Mesenchymal stem cell (in vitro differentiated cells and primary cell): ENCODE measurements at regions not wholly inside any gene's neighbourhood (a gene's known extent, or its start where the extent isn't known, plus 50 kb on each side); places are given as distances from the start of the nearest gene placed in this dataset.

Experiments used
- DNase-seq: peaks from one replicate; pipeline ENCODE4 v3.0.0-alpha.2; 2013
- H2AFZ ChIP-seq: one replicate; pipeline ENCODE4 v1.6.1; 2013; ENCODE audit warnings: low read depth, mild to moderate bottlenecking, control low read depth, inconsistent platforms, low read length, moderate library complexity
- H2AK5ac ChIP-seq: 2 replicates; pipeline ENCODE4 v1.6.1; 2013; ENCODE audit warnings: low read length, moderate library complexity, mild to moderate bottlenecking, inconsistent platforms; ENCODE audit not compliant: severe bottlenecking
- H2BK120ac ChIP-seq: one replicate; pipeline ENCODE4 v1.6.1; 2013; ENCODE audit warnings: low read depth, mild to moderate bottlenecking, inconsistent platforms, low read length, moderate library complexity
- H2BK12ac ChIP-seq, 2 experiments: one replicate each; pipeline ENCODE4 v1.6.1; 2013; ENCODE audit warnings: inconsistent platforms in 2 of 2, low read length in 2 of 2, mild to moderate bottlenecking in 2 of 2, moderate library complexity in 2 of 2, control low read depth in 1 of 2
- H2BK15ac ChIP-seq: one replicate; pipeline ENCODE4 v1.6.1; 2013; ENCODE audit warnings: mild to moderate bottlenecking, low read depth, inconsistent platforms; ENCODE audit not compliant: poor library complexity, severe bottlenecking
- H2BK5ac ChIP-seq: 2 replicates; pipeline ENCODE4 v1.6.1; 2013; ENCODE audit warnings: low read depth, mild to moderate bottlenecking, low read length, control low read depth, inconsistent platforms; ENCODE audit not compliant: poor library complexity, severe bottlenecking
- H3K14ac ChIP-seq, 2 experiments: one replicate each; pipeline ENCODE4 v1.6.1; 2013; ENCODE audit warnings: inconsistent platforms in 2 of 2, low read length in 2 of 2, control low read depth in 1 of 2, mild to moderate bottlenecking in 1 of 2, moderate library complexity in 1 of 2
- H3K18ac ChIP-seq, 2 experiments: one replicate each; pipeline ENCODE4 v1.6.1; 2013; ENCODE audit warnings: inconsistent platforms in 2 of 2, low read length in 2 of 2, control low read depth in 1 of 2, low read depth in 1 of 2, mild to moderate bottlenecking in 1 of 2
- H3K23ac ChIP-seq, 2 experiments: one replicate each; pipeline ENCODE4 v1.6.1; 2013; ENCODE audit warnings: inconsistent platforms in 2 of 2, low read length in 2 of 2, mild to moderate bottlenecking in 2 of 2, moderate library complexity in 2 of 2, control low read depth in 1 of 2
- H3K27ac ChIP-seq: 2 replicates; pipeline ENCODE4 v1.5.1; 2013; ENCODE audit warnings: mild to moderate bottlenecking, moderate library complexity, low read length, control low read depth, inconsistent platforms; ENCODE audit not compliant: poor library complexity, severe bottlenecking
- H3K27me3 ChIP-seq, 2 experiments: 2 replicates each; pipeline versions ENCODE4 v1.6.1 to v1.7.0; 2013; ENCODE audit warnings: low read length in 2 of 2, mild to moderate bottlenecking in 2 of 2, moderate library complexity in 2 of 2, control low read depth in 1 of 2, inconsistent platforms in 1 of 2; ENCODE audit not compliant: control insufficient read depth in 1 of 2, insufficient read depth in 1 of 2
- H3K36me3 ChIP-seq, 2 experiments: 2 replicates each; pipeline versions ENCODE4 v1.6.1 to v1.7.0; 2013; ENCODE audit warnings: low read length in 2 of 2, control low read depth in 1 of 2, inconsistent platforms in 1 of 2, low read depth in 1 of 2, mild to moderate bottlenecking in 1 of 2; ENCODE audit not compliant: insufficient read depth in 2 of 2, control insufficient read depth in 1 of 2
- H3K4ac ChIP-seq, 2 experiments: one replicate each; pipeline ENCODE4 v1.6.1; 2013; ENCODE audit warnings: inconsistent platforms in 2 of 2, low read length in 2 of 2, mild to moderate bottlenecking in 2 of 2, moderate library complexity in 2 of 2, control low read depth in 1 of 2, low read depth in 1 of 2
- H3K4me1 ChIP-seq: 2 replicates; pipeline ENCODE4 v1.6.1; 2013; ENCODE audit warnings: low read depth, low read length, control low read depth; ENCODE audit not compliant: control insufficient read depth, insufficient read depth
- H3K4me2 ChIP-seq: 2 replicates; pipeline ENCODE4 v1.6.1; 2013; ENCODE audit warnings: low read length, mild to moderate bottlenecking, inconsistent platforms; ENCODE audit not compliant: poor library complexity, severe bottlenecking
- H3K4me3 ChIP-seq, 2 experiments: 2 replicates each; pipeline versions ENCODE4 v1.5.1 to v1.7.0; 2013; ENCODE audit warnings: low read length in 2 of 2, mild to moderate bottlenecking in 2 of 2, control low read depth in 1 of 2, low read depth in 1 of 2; ENCODE audit not compliant: insufficient read depth in 1 of 2
- H3K79me1 ChIP-seq: replicated peaks from 2 replicates; pipeline ENCODE4 v1.6.1; 2013; ENCODE audit warnings: mild to moderate bottlenecking, control low read depth, low read length, inconsistent platforms; ENCODE audit not compliant: poor library complexity, severe bottlenecking
- H3K9ac ChIP-seq: 2 replicates; pipeline ENCODE4 v1.7.0; 2013; ENCODE audit warnings: mild to moderate bottlenecking, low read length, moderate library complexity
- H3K9me3 ChIP-seq: 2 replicates; pipeline ENCODE4 v1.7.0; 2013; ENCODE audit warnings: mild to moderate bottlenecking, low read length; ENCODE audit not compliant: control insufficient read depth
- H4K8ac ChIP-seq: one replicate; pipeline ENCODE4 v1.6.1; 2013; ENCODE audit warnings: inconsistent platforms, mild to moderate bottlenecking, low read length, moderate library complexity
- H4K91ac ChIP-seq: one replicate; pipeline ENCODE4 v1.6.1; 2013; ENCODE audit warnings: mild to moderate bottlenecking, low read length, inconsistent platforms
- WGBS: methylation state at CpG from one replicate; pipeline ENCODE4 v1.1.7; 2013; ENCODE audit warnings: mixed read lengths; 5-methylcytosine and 5-hydroxymethylcytosine counted together

DNA sequence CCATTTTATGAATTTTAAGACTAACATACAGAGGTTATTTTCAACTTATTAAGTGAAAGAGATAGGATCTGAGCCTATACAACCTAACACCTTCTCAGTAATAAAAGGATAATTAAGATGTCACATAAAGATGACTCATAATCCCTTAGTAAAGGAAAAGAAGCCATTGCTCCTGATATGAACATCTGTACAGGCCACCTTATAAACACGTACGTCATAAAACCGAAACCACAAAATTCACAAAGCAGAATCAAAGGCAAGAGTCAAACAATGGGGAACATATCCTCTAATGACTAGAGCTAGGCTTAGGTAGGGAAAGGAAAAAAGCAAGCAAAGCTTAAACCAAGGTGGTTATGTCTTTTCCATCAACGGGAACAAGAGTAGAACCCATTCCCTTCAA lies 103.5 kb downstream of the KCNA4 start:
- DNase-seq, result no peak
- Histone ChIP-seq H2BK15ac (no peak overlapping the region), H3K27me3 (no peaks in the 10 kb centered on the region), H3K9ac (no peak overlapping the region), H3K9me3 (peaks cover 5% of the 10 kb centered on the region), H3K36me3 (no peaks in the 10 kb centered on the region), H2BK120ac (no peak overlapping the region), H3K4me3 (no peak overlapping the region), H3K23ac (no peak overlapping the region), H3K79me1 (no peaks in the 10 kb centered on the region), H3K4me1 (no peaks in the 10 kb centered on the region), H3K4me2 (no peak overlapping the region), H2AFZ (no peak overlapping the region), H3K27ac (no peak overlapping the region), H3K14ac (no peak overlapping the region), H2AK5ac (no peak overlapping the region), H2BK12ac (no peak overlapping the region), H3K18ac (no peak overlapping the region), H4K91ac (no peak overlapping the region), H3K4ac (no peak overlapping the region), H4K8ac (no peak overlapping the region), H2BK5ac (no peak overlapping the region)
- no CpG with 5 or more reads among the region's 4 CpGs for WGBS

DNA sequence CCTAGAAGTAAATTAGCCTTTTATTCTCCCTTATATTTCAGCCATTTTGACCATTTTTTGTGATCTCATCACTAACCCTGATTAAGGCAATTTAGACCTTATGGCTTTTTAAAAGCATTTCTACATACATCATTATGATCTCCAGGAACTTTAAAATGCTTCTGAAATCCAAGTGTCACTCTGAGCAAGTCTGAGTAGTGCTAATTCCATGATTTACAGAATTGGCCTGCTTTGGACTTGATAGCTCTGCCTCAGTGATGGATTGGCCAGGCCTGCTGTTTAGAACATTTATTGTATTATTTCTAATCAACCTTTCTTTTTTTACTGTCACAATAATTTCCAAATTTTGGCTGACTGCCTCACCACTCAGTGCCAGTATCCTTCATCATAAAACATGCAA lies 116.4 kb downstream of the KCNA4 start:
- no peak overlapping the region for H3K9ac ChIP-seq
- H3K79me1 ChIP-seq, result no peaks in the 10 kb centered on the region
- H2BK5ac ChIP-seq, result no peak overlapping the region
- H4K91ac ChIP-seq, result no peak overlapping the region
- no peak overlapping the region for H2AK5ac ChIP-seq
- no peak overlapping the region for H3K14ac ChIP-seq
- no peaks in the 10 kb centered on the region for H3K4me1 ChIP-seq
- DNase-seq, result no peak
- H2BK12ac ChIP-seq, result no peak overlapping the region
- no peak overlapping the region for H3K4me3 ChIP-seq
- H2BK15ac ChIP-seq, result no peak overlapping the region
- no peak overlapping the region for H3K18ac ChIP-seq
- H2BK120ac ChIP-seq, result no peak overlapping the region
- H3K36me3 ChIP-seq, result no peaks in the 10 kb centered on the region
- H3K4me2 ChIP-seq, result no peak overlapping the region
- no peak overlapping the region for H3K23ac ChIP-seq
- no peak overlapping the region for H2AFZ ChIP-seq
- H3K27ac ChIP-seq, result no peak overlapping the region
- peaks cover 5% of the 10 kb centered on the region for H3K9me3 ChIP-seq
- no peaks in the 10 kb centered on the region for H3K27me3 ChIP-seq
- H4K8ac ChIP-seq, result no peak overlapping the region
- no peak overlapping the region for H3K4ac ChIP-seq

DNA sequence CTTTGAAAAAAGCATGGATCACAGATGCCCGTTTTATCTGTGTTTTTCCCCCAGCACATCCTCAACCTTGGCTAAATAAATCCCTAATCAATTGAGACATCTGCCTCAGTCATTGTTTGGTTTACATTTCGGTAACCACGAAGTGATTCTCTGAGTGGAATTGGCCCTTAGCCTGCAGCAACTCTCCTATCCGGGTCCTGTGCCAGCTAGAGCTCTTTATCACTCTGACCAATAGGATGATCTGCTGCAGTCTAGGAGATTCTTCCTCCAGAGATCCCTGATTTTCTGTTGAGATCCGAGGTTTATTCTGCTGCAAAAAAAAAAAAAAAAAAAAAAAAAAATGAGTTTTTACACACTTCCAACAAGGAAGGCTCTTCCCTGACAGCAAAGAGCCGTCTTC lies 137.3 kb downstream of the KCNA4 start:
- H3K27ac ChIP-seq, result no peak overlapping the region
- H3K23ac ChIP-seq, result no peak overlapping the region
- H4K8ac ChIP-seq, result no peak overlapping the region
- DNase-seq, result no peak
- no peak overlapping the region for H2AK5ac ChIP-seq
- no peak overlapping the region for H3K4me3 ChIP-seq
- H3K9ac ChIP-seq, result no peak overlapping the region
- H4K91ac ChIP-seq, result no peak overlapping the region
- H2BK15ac ChIP-seq, result no peak overlapping the region
- no peak overlapping the region for H3K14ac ChIP-seq
- no peak overlapping the region for H2AFZ ChIP-seq
- H2BK120ac ChIP-seq, result no peak overlapping the region
- WGBS, result 73% methylated on average over 6 of the region's 6 CpGs
- H3K4me1 ChIP-seq, result no peaks in the 10 kb centered on the region
- peaks cover 4% of the 10 kb centered on the region for H3K9me3 ChIP-seq
- no peak overlapping the region for H3K4me2 ChIP-seq
- H3K79me1 ChIP-seq, result no peaks in the 10 kb centered on the region
- no peak overlapping the region for H3K4ac ChIP-seq
- no peak overlapping the region for H2BK5ac ChIP-seq
- H2BK12ac ChIP-seq, result no peak overlapping the region
- no peaks in the 10 kb centered on the region for H3K27me3 ChIP-seq
- H3K18ac ChIP-seq, result no peak overlapping the region
- no peaks in the 10 kb centered on the region for H3K36me3 ChIP-seq

DNA sequence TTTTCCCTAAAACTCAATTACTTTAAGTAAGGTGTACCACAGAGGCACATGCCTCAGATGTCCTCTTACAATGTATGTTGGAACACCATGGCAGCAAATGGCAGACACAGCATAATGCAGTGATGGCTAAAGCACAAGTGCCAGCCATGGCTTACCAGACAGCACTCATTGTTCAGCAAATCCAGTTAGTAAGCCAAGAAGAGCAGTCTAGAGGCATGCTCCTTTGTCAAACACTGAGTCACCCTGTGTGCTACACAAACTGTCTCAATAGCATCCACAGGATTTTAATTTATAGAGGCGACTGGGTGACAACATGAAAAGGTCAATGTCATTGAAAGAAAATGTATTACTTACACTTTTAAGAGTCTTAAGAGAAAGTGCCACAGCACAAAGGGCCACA lies 140.6 kb downstream of the KCNA4 start:
- H3K23ac ChIP-seq, result no peak overlapping the region
- H3K14ac ChIP-seq, result no peak overlapping the region
- no peak overlapping the region for H2AK5ac ChIP-seq
- no peak for DNase-seq
- no peak overlapping the region for H3K9ac ChIP-seq
- WGBS, result no CpG with 5 or more reads among the region's 1 CpG
- peaks cover 16% of the 10 kb centered on the region for H3K9me3 ChIP-seq
- no peak overlapping the region for H2BK15ac ChIP-seq
- no peaks in the 10 kb centered on the region for H3K4me1 ChIP-seq
- H2AFZ ChIP-seq, result no peak overlapping the region
- H3K18ac ChIP-seq, result no peak overlapping the region
- no peak overlapping the region for H2BK12ac ChIP-seq
- H3K79me1 ChIP-seq, result no peaks in the 10 kb centered on the region
- H3K27ac ChIP-seq, result no peak overlapping the region
- no peak overlapping the region for H4K91ac ChIP-seq
- H3K4me3 ChIP-seq, result no peak overlapping the region
- no peaks in the 10 kb centered on the region for H3K36me3 ChIP-seq
- H2BK120ac ChIP-seq, result no peak overlapping the region
- no peak overlapping the region for H3K4ac ChIP-seq
- no peak overlapping the region for H3K4me2 ChIP-seq
- H4K8ac ChIP-seq, result no peak overlapping the region
- H3K27me3 ChIP-seq, result no peaks in the 10 kb centered on the region
- no peak overlapping the region for H2BK5ac ChIP-seq
